ENCODE measurements at regions not wholly inside any gene's neighbourhood (a gene's known extent, or its start where the extent isn't known, plus 50 kb on each side); places are given as distances from the start of the nearest gene placed in this dataset.
"Not testable (repeated sequence)": the region's sequence is repeated elsewhere in the genome, so short reads cannot be mapped to it uniquely, and the experiment has no call there.

DNA sequence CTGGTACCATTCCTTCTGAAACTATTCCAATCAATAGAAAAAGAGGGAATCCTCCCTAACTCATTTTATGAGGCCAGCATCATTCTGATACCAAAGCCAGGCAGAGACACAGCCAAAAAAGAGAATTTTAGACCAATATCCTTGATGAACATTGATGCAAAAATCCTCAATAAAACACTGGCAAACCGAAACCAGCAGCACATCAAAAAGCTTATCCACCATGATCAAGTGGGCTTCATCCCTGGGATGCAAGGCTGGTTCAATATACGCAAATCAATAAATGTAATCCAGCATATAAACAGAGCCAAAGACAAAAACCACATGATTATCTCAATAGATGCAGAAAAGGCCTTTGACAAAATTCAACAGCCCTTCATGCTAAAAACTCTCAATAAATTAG lies 82.3 kb upstream of the C3orf49 start:
- TF ChIP-seq, protein P1, sequence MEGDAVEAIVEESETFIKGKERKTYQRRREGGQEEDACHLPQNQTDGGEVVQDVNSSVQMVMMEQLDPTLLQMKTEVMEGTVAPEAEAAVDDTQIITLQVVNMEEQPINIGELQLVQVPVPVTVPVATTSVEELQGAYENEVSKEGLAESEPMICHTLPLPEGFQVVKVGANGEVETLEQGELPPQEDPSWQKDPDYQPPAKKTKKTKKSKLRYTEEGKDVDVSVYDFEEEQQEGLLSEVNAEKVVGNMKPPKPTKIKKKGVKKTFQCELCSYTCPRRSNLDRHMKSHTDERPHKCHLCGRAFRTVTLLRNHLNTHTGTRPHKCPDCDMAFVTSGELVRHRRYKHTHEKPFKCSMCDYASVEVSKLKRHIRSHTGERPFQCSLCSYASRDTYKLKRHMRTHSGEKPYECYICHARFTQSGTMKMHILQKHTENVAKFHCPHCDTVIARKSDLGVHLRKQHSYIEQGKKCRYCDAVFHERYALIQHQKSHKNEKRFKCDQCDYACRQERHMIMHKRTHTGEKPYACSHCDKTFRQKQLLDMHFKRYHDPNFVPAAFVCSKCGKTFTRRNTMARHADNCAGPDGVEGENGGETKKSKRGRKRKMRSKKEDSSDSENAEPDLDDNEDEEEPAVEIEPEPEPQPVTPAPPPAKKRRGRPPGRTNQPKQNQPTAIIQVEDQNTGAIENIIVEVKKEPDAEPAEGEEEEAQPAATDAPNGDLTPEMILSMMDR (IDR thresholded peaks at IDR 0.05): not testable (repeated sequence)
- TF ChIP-seq POLR2A, POLR2AphosphoS5 (IDR thresholded peaks at IDR 0.05): not testable (repeated sequence)
